H9 (cell line): ENCODE measurements at regions not wholly inside any gene's neighbourhood (a gene's known extent, or its start where the extent isn't known, plus 50 kb on each side); places are given as distances from the start of the nearest gene placed in this dataset.

ENCODE experiments used
- DNase-seq: peaks from one replicate; pipeline ENCODE4 v3.0.0-alpha.2; 2017
- H2AFZ ChIP-seq: one replicate; pipeline ENCODE4 v1.6.1; 2013; ENCODE audit warnings: mild to moderate bottlenecking, low read length, control low read depth, moderate library complexity
- H2AK5ac ChIP-seq: 2 replicates; pipeline ENCODE4 v1.6.1; 2013; ENCODE audit warnings: low read length, control low read depth, mixed read lengths; ENCODE audit not compliant: insufficient read length
- H2BK120ac ChIP-seq: one replicate; pipeline ENCODE4 v1.6.1; 2013; ENCODE audit warnings: low read depth, mild to moderate bottlenecking, low read length, control low read depth, inconsistent platforms; ENCODE audit not compliant: poor library complexity, severe bottlenecking
- H2BK12ac ChIP-seq: 2 replicates; pipeline ENCODE4 v1.6.1; 2013; ENCODE audit warnings: low read length, control low read depth, mixed read lengths, low read depth; ENCODE audit not compliant: insufficient read length
- H2BK15ac ChIP-seq: 2 replicates; pipeline ENCODE4 v1.6.1; 2013; ENCODE audit warnings: low read depth, low read length, control low read depth
- H2BK20ac ChIP-seq: one replicate; pipeline ENCODE4 v1.6.1; 2013; ENCODE audit warnings: low read depth, mild to moderate bottlenecking, low read length, control low read depth, inconsistent platforms; ENCODE audit not compliant: poor library complexity, severe bottlenecking
- H2BK5ac ChIP-seq: 2 replicates; pipeline ENCODE4 v1.6.1; 2013; ENCODE audit warnings: low read length, control low read depth, mixed read lengths; ENCODE audit not compliant: insufficient read length
- H3K14ac ChIP-seq: 2 replicates; pipeline ENCODE4 v1.6.1; 2013; ENCODE audit warnings: low read length, control low read depth; ENCODE audit not compliant: insufficient read depth
- H3K18ac ChIP-seq: 2 replicates; pipeline ENCODE4 v1.6.1; 2013; ENCODE audit warnings: low read depth, mild to moderate bottlenecking, mixed read lengths, low read length, control low read depth; ENCODE audit not compliant: insufficient read length
- H3K23ac ChIP-seq: 2 replicates; pipeline ENCODE4 v1.6.1; 2013; ENCODE audit warnings: low read length, control low read depth, mixed read lengths, low read depth; ENCODE audit not compliant: insufficient read length
- H3K23me2 ChIP-seq: 2 replicates; pipeline ENCODE4 v1.6.1; 2013; ENCODE audit warnings: low read depth, mild to moderate bottlenecking, mixed read lengths, low read length, control low read depth; ENCODE audit not compliant: insufficient read length, poor library complexity, severe bottlenecking
- H3K27ac ChIP-seq: 2 replicates; pipeline ENCODE4 v1.5.1; 2013; ENCODE audit warnings: low read length, control low read depth, mixed read lengths, low read depth; ENCODE audit not compliant: insufficient read length
- H3K27me3 ChIP-seq: 2 replicates; pipeline ENCODE4 v1.6.1; 2013; ENCODE audit warnings: low read length, control low read depth, inconsistent platforms; ENCODE audit not compliant: insufficient read depth
- H3K4ac ChIP-seq: 2 replicates; pipeline ENCODE4 v1.6.1; 2013; ENCODE audit warnings: low read depth, mild to moderate bottlenecking, control low read depth, inconsistent platforms, low read length, moderate library complexity
- H3K4me1 ChIP-seq: 2 replicates; pipeline ENCODE4 v1.6.1; 2013; ENCODE audit warnings: low read length, control low read depth, inconsistent platforms; ENCODE audit not compliant: insufficient read depth
- H3K4me2 ChIP-seq: 2 replicates; pipeline ENCODE4 v1.6.1; 2013; ENCODE audit warnings: low read length, control low read depth, mixed read lengths; ENCODE audit not compliant: insufficient read length, insufficient read depth
- H3K56ac ChIP-seq: 2 replicates; pipeline ENCODE4 v1.6.1; 2013; ENCODE audit warnings: low read depth, mild to moderate bottlenecking, mixed read lengths, low read length, control low read depth; ENCODE audit not compliant: insufficient read length
- H3K79me1 ChIP-seq: 2 replicates; pipeline ENCODE4 v1.6.1; 2013; ENCODE audit warnings: low read depth, mild to moderate bottlenecking, moderate library complexity, low read length, control low read depth, inconsistent platforms; ENCODE audit not compliant: insufficient read depth, poor library complexity, severe bottlenecking
- H3K79me2 ChIP-seq: 2 replicates; pipeline ENCODE4 v1.6.1; 2013; ENCODE audit warnings: low read length, control low read depth, inconsistent platforms; ENCODE audit not compliant: insufficient read depth
- H3K9ac ChIP-seq: 2 replicates; pipeline ENCODE4 v1.6.1; 2013; ENCODE audit warnings: low read length, control low read depth, mixed read lengths; ENCODE audit not compliant: insufficient read length; ENCODE audit errors: extremely low read depth
- H3K9me3 ChIP-seq: one replicate; pipeline ENCODE4 v1.6.1; 2013; ENCODE audit warnings: low read depth, low read length, inconsistent platforms; ENCODE audit not compliant: control insufficient read depth
- H3T11ph ChIP-seq: one replicate; pipeline ENCODE4 v1.6.1; 2013; ENCODE audit warnings: mild to moderate bottlenecking, low read length, control low read depth, inconsistent platforms
- H4K20me1 ChIP-seq: one replicate; pipeline ENCODE4 v1.6.1; 2013; ENCODE audit not compliant: control insufficient read depth, insufficient read length, insufficient read depth
- H4K5ac ChIP-seq: 2 replicates; pipeline ENCODE4 v1.6.1; 2013; ENCODE audit warnings: low read depth, mild to moderate bottlenecking, mixed read lengths, low read length, control low read depth; ENCODE audit not compliant: insufficient read length
- H4K8ac ChIP-seq: replicated peaks from 2 replicates; pipeline ENCODE4 v1.6.1; 2013; ENCODE audit warnings: low read length, control low read depth, mixed read lengths, low read depth; ENCODE audit not compliant: insufficient read length
- H4K91ac ChIP-seq: 2 replicates; pipeline ENCODE4 v1.6.1; 2013; ENCODE audit warnings: low read depth, mild to moderate bottlenecking, moderate library complexity, mixed read lengths, low read length, control low read depth; ENCODE audit not compliant: insufficient read length
- H3K27ac Mint-ChIP-seq, 3 experiments: 2 replicates in 2 of 3; 3 replicates in 1 of 3; pipeline ENCODE4 v1.8.0; 2020 to 2021; ENCODE audit warnings: mixed read lengths in 3 of 3, mild to moderate bottlenecking in 1 of 3, moderate library complexity in 1 of 3
- H3K27me3 Mint-ChIP-seq: 2 replicates; pipeline ENCODE4 v1.8.0; 2021; ENCODE audit warnings: low read depth, mild to moderate bottlenecking, moderate library complexity, mixed read lengths
- H3K36me3 Mint-ChIP-seq, 3 experiments: 2 replicates in 2 of 3; 3 replicates in 1 of 3; pipeline ENCODE4 v1.8.0; 2020 to 2021; ENCODE audit warnings: low read depth in 3 of 3, mixed read lengths in 3 of 3; ENCODE audit not compliant: insufficient read depth in 1 of 3
- H3K4me1 Mint-ChIP-seq, 2 experiments: 2 replicates each; pipeline ENCODE4 v1.8.0; 2020; ENCODE audit warnings: mixed read lengths in 2 of 2
- H3K4me3 Mint-ChIP-seq, 2 experiments: 2 replicates in 1 of 2; 3 replicates in 1 of 2; pipeline ENCODE4 v1.8.0; 2020 to 2021; ENCODE audit warnings: mild to moderate bottlenecking in 2 of 2, mixed read lengths in 2 of 2, moderate library complexity in 1 of 2
- H3K9me3 Mint-ChIP-seq, 2 experiments: 2 replicates in 1 of 2; 3 replicates in 1 of 2; pipeline ENCODE4 v1.8.0; 2020; ENCODE audit warnings: mild to moderate bottlenecking in 2 of 2, mixed read lengths in 2 of 2, moderate library complexity in 1 of 2
- WGBS: extraction: QIAGEN DNeasy Blood & Tissue Kit; methylation state at CpG from one replicate; pipeline ENCODE4 v1.1.7; 2013; ENCODE audit warnings: missing lambda C conversion rate, low lambda C conversion rate, mixed read lengths; ENCODE audit not compliant: insufficient read length; ENCODE audit errors: extremely low coverage; 5-methylcytosine and 5-hydroxymethylcytosine counted together
- TF ChIP-seq, protein P1 (sequence below): fragments of 200-600 bp; sonication (generic); conservative IDR thresholded peaks from 3 replicates; pipeline ENCODE4 v1.8.0; 2021; ENCODE audit warnings: antibody characterized with exemption, mild to moderate bottlenecking

DNA sequence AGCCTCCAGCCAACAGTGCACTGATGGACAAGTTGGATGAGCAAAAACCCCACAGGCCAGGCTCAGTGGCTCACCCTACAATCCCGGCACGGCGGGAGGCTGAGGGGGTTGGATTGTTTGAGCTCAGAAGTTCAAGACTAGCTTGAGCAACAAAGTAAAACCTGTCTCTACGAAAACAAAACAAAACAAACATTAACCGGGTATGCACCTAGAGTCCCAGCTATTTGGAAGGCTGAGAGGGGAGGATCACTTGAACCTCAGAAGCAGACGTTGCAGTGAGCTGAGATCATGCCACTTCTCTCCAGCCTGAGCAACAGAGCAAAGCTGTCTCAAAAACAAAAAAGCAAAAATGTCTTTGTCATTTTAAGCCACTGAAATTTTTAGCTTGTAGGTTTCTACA is 55.1 kb upstream of the DMRT1 start:
- no peak overlapping the region for H3T11ph ChIP-seq
- no peak overlapping the region for H3K27ac ChIP-seq
- H3K4me2 ChIP-seq = no peak overlapping the region
- no peaks in the 10 kb centered on the region for H3K9me3 ChIP-seq
- Mint-ChIP-seq H3K36me3 (no peaks in the 10 kb centered on the region), H3K27ac (no peak overlapping the region; a peak in 1 of 7 replicates), H3K9me3 (no peaks in the 10 kb centered on the region), H3K27me3 (0 out of 2 replicates have a peak, but pooled peaks cover 2% of the 10 kb centered on the region), H3K4me3 (no peak overlapping the region), H3K4me1 (peaks cover 8 to 14% of the 10 kb centered on the region in 2 experiments)
- H2AFZ ChIP-seq = no peak overlapping the region
- H2AK5ac ChIP-seq = no peak overlapping the region
- H3K18ac ChIP-seq = no peak overlapping the region
- no peaks in the 10 kb centered on the region for H3K79me2 ChIP-seq
- no CpG with 5 or more reads among the region's 6 CpGs for WGBS
- no peak overlapping the region for H3K4ac ChIP-seq
- H3K27me3 ChIP-seq = no peaks in the 10 kb centered on the region
- no peak overlapping the region for H2BK20ac ChIP-seq
- no peaks in the 10 kb centered on the region for H3K4me1 ChIP-seq
- H2BK12ac ChIP-seq = no peak overlapping the region
- H3K56ac ChIP-seq = no peak overlapping the region
- no peak overlapping the region for H2BK5ac ChIP-seq
- H2BK120ac ChIP-seq = no peak overlapping the region
- no peaks in the 10 kb centered on the region for H3K23me2 ChIP-seq
- TF ChIP-seq, protein P1, sequence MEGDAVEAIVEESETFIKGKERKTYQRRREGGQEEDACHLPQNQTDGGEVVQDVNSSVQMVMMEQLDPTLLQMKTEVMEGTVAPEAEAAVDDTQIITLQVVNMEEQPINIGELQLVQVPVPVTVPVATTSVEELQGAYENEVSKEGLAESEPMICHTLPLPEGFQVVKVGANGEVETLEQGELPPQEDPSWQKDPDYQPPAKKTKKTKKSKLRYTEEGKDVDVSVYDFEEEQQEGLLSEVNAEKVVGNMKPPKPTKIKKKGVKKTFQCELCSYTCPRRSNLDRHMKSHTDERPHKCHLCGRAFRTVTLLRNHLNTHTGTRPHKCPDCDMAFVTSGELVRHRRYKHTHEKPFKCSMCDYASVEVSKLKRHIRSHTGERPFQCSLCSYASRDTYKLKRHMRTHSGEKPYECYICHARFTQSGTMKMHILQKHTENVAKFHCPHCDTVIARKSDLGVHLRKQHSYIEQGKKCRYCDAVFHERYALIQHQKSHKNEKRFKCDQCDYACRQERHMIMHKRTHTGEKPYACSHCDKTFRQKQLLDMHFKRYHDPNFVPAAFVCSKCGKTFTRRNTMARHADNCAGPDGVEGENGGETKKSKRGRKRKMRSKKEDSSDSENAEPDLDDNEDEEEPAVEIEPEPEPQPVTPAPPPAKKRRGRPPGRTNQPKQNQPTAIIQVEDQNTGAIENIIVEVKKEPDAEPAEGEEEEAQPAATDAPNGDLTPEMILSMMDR = no peak
- no peak for DNase-seq
- H4K5ac ChIP-seq = no peak overlapping the region
- H3K23ac ChIP-seq = no peak overlapping the region
- no peak overlapping the region for H4K91ac ChIP-seq
- no peak overlapping the region for H3K14ac ChIP-seq
- H2BK15ac ChIP-seq = no peak overlapping the region
- no peak overlapping the region for H4K8ac ChIP-seq
- H4K20me1 ChIP-seq = no peaks in the 10 kb centered on the region
- no peak overlapping the region for H3K9ac ChIP-seq
- no peaks in the 10 kb centered on the region for H3K79me1 ChIP-seq
